GM21717 (cell line): ENCODE measurements at regions not wholly inside any gene's neighbourhood (a gene's known extent, or its start where the extent isn't known, plus 50 kb on each side); places are given as distances from the start of the nearest gene placed in this dataset.
"Not testable (repeated sequence)": the region's sequence is repeated elsewhere in the genome, so short reads cannot be mapped to it uniquely, and the experiment has no call there.

Source experiments
- ATAC-seq: cut with Tn5 transposase; IDR thresholded peaks from one replicate; pipeline ENCODE4 v1.9.1; 2021; ENCODE audit warnings: mild to moderate bottlenecking, moderate library complexity; ENCODE audit not compliant: unreplicated experiment

DNA sequence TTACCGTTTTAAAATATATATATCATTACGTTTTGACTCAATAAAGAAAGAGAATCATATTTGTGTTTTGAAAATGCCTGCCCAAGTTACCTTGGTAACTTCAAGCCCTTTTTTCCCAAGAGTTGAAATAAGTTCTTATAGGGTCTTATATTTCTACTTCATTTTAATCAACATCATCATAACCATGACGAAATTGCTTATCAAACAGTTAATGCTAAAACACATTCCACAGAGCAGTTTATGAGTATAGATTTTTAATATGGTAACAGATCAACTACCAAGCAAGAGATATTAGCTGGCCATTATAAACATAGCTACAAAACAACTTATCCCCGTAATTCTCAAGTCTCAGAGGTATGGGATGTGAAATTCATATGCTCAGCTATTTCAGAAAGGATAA lies 197.9 kb upstream of the LRRTM4 start:
- ATAC-seq = no peak

DNA sequence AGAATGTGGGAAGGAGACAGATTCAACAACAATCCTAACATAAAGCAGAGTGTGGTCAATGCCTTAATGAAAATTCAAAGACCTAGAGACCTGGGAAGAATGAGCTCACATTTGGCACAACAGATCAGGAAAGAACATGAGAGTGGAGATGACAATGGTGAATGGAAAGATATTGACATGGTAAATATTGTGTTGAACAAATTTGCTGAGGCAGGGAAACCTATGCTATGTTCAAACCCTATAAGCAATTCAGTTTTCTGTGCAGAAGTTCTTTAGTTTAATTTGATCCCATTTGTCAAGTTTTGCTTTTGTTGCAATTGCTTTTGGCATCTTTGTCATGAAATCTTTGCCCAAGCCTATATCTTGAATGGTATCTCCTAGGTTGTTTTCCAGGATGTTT lies 199.4 kb upstream of the LRRTM4 start:
- ATAC-seq = no peak

- no peak for ATAC-seq
These were observed 202.9 kb upstream of the LRRTM4 start for GRCh38 chr2:77725045-77725444.

GRCh38 chr2:77734662-77735340 lies 212.6 kb upstream of the LRRTM4 start:
- ATAC-seq = not testable (repeated sequence)

DNA sequence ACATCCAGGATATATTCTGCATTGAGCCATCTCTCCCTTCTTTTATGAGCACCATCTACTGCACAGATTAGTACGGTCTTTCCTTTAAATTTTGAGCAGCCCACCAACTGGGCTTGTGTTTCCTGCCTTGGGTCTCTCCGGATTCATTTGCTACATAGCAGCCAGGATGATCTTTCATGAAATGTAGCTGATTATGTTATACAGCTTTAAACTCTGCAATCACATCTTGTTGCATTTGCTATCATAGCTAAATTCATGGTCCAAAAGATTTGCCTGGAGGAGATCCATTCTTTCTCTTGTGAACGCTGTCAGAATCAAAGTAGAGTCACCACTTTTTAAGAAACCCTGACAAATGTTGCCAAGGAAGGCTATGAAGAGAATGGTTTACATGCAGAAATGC lies 215.1 kb upstream of the LRRTM4 start:
- ATAC-seq = no peak

DNA sequence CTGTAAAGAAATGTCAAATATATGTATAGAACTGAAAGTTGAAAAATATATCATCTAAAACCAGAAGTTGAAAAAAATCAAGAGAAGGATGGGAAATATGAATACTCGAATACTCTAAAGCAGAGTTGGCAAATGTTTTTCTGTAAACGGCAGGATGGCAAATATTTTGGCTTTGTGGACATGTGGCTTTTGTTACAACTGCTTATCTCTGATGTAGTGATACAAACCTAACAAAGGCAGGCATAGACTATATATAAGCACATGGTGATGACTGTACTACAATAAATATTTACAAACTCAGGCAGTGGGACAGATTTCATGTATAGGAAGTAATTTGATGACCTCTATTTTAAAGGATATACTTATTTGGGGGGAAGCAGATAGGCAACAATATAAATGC lies 224.6 kb upstream of the LRRTM4 start:
- ATAC-seq = no peak

- not testable (repeated sequence) for ATAC-seq
These were observed 231.7 kb upstream of the LRRTM4 start for GRCh38 chr2:77753710-77754345.

- ATAC-seq = no peak
These were observed 245.4 kb upstream of the LRRTM4 start for GRCh38 chr2:77767388-77768076.

DNA sequence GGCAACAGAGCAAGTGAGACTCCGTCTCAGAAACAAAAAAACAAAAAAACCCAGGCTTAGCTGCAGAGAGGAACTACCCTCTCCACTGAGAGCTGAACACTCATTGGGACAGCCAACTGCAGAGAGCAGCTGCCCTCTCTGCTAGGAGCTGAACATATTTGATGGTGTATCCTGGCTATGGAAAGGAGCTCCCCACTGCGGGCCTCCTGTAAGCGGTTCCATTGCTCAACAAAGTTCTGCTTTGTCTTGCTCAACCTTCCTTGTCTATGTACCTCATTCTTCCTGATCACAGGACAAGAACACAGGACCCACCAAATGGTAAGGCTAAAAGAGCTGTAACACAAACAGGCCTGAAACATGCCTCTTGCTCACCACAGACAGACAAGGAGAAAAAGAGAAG lies 246.3 kb upstream of the LRRTM4 start:
- ATAC-seq = no peak

DNA sequence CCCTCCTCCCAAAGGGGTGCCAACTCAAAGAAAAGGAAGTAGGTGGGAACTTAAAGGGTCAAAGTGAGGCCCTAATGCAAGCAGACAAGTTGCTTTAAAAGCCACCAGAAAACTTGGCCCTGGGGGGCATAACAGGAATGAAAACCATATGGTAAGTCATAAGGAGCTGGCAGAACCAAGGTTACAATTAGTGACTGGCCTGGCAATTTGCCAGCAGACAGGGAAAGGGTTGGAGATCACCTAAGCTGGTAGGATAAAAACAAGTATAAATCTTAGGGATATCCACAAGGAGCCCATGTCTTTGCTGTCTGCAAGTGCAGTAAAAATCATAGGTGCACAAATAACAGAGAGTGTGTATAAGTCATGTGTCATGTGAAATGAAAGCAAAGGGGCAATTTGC lies 256.7 kb upstream of the LRRTM4 start:
- no peak for ATAC-seq

DNA sequence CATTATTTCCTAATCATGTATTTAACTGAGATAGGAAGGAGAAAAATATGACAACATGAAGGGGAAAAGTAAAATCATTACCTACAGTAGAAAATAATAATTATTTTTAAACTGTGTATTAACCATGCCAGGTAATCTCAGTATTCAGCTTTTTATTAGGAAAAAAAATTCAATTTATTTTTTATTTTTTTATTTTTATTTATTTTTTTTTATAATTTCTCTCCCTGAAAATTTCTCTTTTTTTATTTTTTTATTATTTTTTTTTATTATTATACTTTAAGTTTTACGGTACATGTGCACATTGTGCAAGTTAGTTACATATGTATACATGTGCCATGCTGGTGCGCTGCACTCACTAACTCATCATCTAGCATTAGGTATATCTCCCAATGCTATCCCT lies 271.3 kb upstream of the LRRTM4 start:
- not testable (repeated sequence) for ATAC-seq

DNA sequence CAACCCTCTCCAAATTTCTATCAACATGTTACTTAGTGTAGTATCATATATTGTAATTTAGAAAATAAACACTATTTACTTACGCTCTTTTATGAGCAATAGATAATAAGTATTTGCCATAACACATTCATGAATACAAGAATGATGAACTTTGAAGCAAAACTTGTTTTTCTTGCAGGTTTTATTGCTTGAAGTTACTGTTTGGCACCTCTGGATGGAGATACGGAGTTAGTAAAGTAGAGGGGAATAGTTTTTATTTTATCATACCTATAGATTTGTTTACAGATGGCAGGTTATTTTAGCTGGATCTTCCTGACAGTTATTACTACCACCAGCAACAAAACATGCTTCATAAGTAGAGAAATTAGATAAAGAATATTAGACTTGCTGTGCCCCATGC lies 274.2 kb upstream of the LRRTM4 start:
- no peak for ATAC-seq

DNA sequence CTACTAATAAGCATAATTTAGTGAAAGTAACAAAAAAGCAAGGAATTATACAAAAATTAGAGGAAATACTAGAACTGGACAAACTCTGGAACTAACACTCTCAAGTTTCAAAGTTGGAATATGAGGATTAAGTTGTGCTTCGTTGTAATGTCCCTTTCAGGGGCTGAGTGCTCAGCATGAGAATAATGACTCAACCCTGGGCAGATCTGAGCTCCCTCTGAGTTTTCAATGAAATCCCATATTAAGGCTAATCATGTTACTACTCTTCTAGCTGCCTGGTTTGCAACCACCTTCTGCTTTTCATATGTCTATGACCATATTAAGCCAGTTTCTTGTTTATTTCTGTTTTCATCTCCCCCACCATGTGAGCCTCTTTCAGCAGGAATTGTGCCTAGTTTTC lies 274.9 kb upstream of the LRRTM4 start:
- ATAC-seq = no peak

DNA sequence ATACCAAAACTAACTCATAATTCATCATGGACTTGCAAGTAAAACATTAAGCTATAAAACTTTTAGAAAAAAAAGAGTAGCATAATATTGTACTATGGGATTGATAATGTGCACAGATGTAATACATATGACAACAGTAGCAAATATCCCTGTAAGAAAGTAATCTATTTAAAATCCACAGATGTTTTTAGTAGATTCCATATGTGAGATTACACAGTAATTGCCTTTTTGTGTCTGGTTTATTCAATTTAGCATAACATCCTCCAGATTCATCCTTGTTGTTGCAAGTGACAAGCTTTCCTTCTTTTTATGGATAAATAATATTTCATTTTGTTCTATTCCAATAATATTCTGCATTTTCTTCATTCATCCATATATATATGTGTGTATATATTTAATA lies 278.2 kb upstream of the LRRTM4 start:
- no peak for ATAC-seq

GRCh38 chr2:77807531-77808215 lies 285.5 kb upstream of the LRRTM4 start:
- ATAC-seq = no peak

DNA sequence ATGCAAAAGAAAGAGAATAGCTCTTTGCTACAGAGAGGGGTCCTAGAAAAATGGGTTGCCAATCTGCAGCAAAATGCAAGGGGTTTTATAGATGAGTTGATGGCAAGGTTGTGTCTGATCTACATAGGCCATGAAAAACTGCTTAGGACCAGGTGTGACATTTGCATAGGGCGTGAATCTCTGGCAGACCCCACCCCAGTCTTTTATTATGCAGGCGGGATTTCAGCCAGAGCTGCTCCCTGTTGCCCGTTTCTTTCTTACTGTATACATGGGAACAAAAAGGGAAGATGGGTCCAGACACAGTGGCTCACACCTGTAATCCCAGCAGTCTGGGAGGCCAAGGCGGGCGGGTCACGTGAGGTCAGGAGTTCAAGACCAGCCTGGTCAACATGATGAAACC lies 286.4 kb upstream of the LRRTM4 start:
- ATAC-seq = no peak

DNA sequence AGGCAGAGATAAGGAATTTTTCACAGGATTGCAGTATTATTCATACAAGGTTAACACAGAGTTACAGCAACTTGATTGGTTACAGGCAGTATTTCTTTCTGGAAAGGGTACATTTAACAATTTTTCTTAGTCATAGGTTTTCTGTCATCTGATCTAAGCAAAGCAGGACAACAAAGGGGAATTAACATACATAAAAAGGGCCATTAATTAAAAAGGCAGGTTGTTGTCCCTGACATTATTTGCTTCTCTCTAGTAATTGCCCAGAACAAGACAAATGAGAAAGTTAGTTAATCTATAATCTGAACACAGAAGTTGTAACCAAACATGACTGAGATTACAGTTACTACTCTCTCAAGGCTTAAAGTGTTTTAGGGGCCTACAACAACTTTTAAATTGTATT lies 291.4 kb upstream of the LRRTM4 start:
- no peak for ATAC-seq

DNA sequence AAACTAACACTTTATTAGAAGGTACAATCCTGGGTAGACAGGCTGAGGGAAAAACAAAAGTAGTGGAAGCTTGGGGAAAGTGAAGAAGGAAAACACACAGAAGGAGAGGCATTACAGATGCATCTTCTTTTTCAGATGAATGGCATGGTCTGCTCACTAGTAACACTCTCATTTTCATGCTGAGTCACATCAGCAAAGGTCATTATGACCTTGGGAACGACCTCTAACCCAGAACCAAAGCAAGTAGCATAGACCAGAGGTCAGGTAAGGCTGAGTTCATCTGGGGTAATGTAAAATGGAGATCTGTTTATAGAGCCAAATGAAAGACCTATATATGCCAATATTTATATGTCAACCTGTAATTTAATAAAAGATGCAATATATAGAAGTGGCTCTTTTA lies 294.4 kb upstream of the LRRTM4 start:
- no peak for ATAC-seq

- no peak for ATAC-seq
These were observed 296.0 kb upstream of the LRRTM4 start for GRCh38 chr2:77818186-77818585.

- ATAC-seq = no peak
These were observed 300.9 kb upstream of the LRRTM4 start for GRCh38 chr2:77823028-77823427.

- ATAC-seq = no peak
These were observed 308.9 kb upstream of the LRRTM4 start for GRCh38 chr2:77831060-77831459.

GRCh38 chr2:77831471-77831870 lies 309.3 kb upstream of the LRRTM4 start:
- no peak for ATAC-seq
